GM18858 (cell line): ENCODE measurements at regions not wholly inside any gene's neighbourhood (a gene's known extent, or its start where the extent isn't known, plus 50 kb on each side); places are given as distances from the start of the nearest gene placed in this dataset.
"Not testable (repeated sequence)": the region's sequence is repeated elsewhere in the genome, so short reads cannot be mapped to it uniquely, and the experiment has no call there.

Experiments
- ATAC-seq: cut with Tn5 transposase; IDR thresholded peaks from one replicate; pipeline ENCODE4 v1.9.1; 2021; ENCODE audit not compliant: unreplicated experiment

- ATAC-seq: peak; percentile 99
Measured at GRCh38 chr10:52965938-52966401, 193.4 kb upstream of the MBL2 start.

GRCh38 chr10:52965509-52965908, 192.9 kb upstream of the MBL2 start:
- ATAC-seq: no peak

GRCh38 chr10:52961323-52961722, 188.7 kb upstream of the MBL2 start:
- no peak for ATAC-seq

GRCh38 chr10:52959810-52960209, 187.2 kb upstream of the MBL2 start:
- ATAC-seq: no peak

- ATAC-seq: no peak
Measured at GRCh38 chr10:52956861-52957260, 184.3 kb upstream of the MBL2 start.

GRCh38 chr10:52956461-52956860, 183.9 kb upstream of the MBL2 start:
- no peak for ATAC-seq

- no peak for ATAC-seq
Measured at GRCh38 chr10:52955337-52955736, 182.8 kb upstream of the MBL2 start.

GRCh38 chr10:52954407-52954806, 181.8 kb upstream of the MBL2 start:
- no peak for ATAC-seq

- ATAC-seq: no peak
Measured at GRCh38 chr10:52952391-52953055, 179.9 kb upstream of the MBL2 start.

- peak; percentile 98 for ATAC-seq
Measured at GRCh38 chr10:52951824-52952223, 179.2 kb upstream of the MBL2 start.

GRCh38 chr10:52950578-52950977, 178.0 kb upstream of the MBL2 start:
- ATAC-seq: no peak

GRCh38 chr10:52949899-52950298, 177.3 kb upstream of the MBL2 start:
- ATAC-seq: no peak

GRCh38 chr10:52946486-52946885, 173.9 kb upstream of the MBL2 start:
- no peak for ATAC-seq

- ATAC-seq: not testable (repeated sequence)
Measured at GRCh38 chr10:52945521-52945920, 172.9 kb upstream of the MBL2 start.

- no peak for ATAC-seq
Measured at GRCh38 chr10:52940921-52941320, 168.3 kb upstream of the MBL2 start.

GRCh38 chr10:52939894-52940293, 167.3 kb upstream of the MBL2 start:
- no peak for ATAC-seq

- no peak for ATAC-seq
Measured at GRCh38 chr10:52933748-52934147, 161.2 kb upstream of the MBL2 start.

GRCh38 chr10:52927678-52928077, 155.1 kb upstream of the MBL2 start:
- ATAC-seq: no peak

GRCh38 chr10:52923520-52923919, 150.9 kb upstream of the MBL2 start:
- no peak for ATAC-seq

GRCh38 chr10:52918714-52919305, 146.2 kb upstream of the MBL2 start:
- peak; percentile 70 for ATAC-seq

GRCh38 chr10:52915391-52915790, 142.8 kb upstream of the MBL2 start:
- ATAC-seq: no peak

GRCh38 chr10:52911163-52911562, 138.6 kb upstream of the MBL2 start:
- ATAC-seq: no peak

GRCh38 chr10:52908478-52908877, 135.9 kb upstream of the MBL2 start:
- ATAC-seq: no peak
